B cell (primary cell): ENCODE measurements at regions not wholly inside any gene's neighbourhood (a gene's known extent, or its start where the extent isn't known, plus 50 kb on each side); places are given as distances from the start of the nearest gene placed in this dataset.

ENCODE experiments used
- ATAC-seq: fragments of 200-7000 bp; cut with Tn5 transposase; one replicate; pipeline ENCODE4 v1.10.0; 2021; ENCODE audit warnings: low read depth, mild to moderate bottlenecking, moderate number of reproducible peaks, moderate library complexity
- CTCF ChIA-PET: fragments of 350-600 bp; sonication (Branson Sonifier 250); formaldehyde crosslinking; loops from one replicate; lab custom pipeline; 2021; ENCODE audit warnings: antibody characterized with exemption, inconsistent platforms; lab: Charles Lee
- POLR2A ChIA-PET: fragments of 350-600 bp; sonication (Branson Sonifier 250); formaldehyde crosslinking; loops from one replicate; lab custom pipeline; 2021; ENCODE audit warnings: antibody characterized with exemption; lab: Charles Lee
- DNase-seq: peaks from one replicate; pipeline ENCODE4 v3.0.0; 2013
- H2AFZ ChIP-seq: 2 replicates; pipeline ENCODE4 v1.6.1; 2012; ENCODE audit warnings: mild to moderate bottlenecking, low read depth, low read length; ENCODE audit not compliant: insufficient read depth, poor library complexity, severe bottlenecking
- H3K27ac ChIP-seq, 2 donors: 1 replicate in 1 of 2; 2 replicates in 1 of 2; pipeline ENCODE4 v1.5.1; 2012 to 2013; ENCODE audit warnings: low read length in 2 of 2, mild to moderate bottlenecking in 2 of 2, moderate library complexity in 1 of 2
- H3K27me3 ChIP-seq, 4 experiments: fragments of 200-600 bp in 1 of 4; sonication (generic) in 1 of 4; replicated peaks in 1 of 4; 1 replicate in 2 of 4; 2 replicates in 2 of 4; pipeline versions ENCODE4 v1.6.1 to v1.7.0; 2013 to 2016; ENCODE audit warnings: low read length in 3 of 4, mild to moderate bottlenecking in 2 of 4, mixed read lengths in 1 of 4, moderate library complexity in 1 of 4; ENCODE audit not compliant: insufficient read depth in 4 of 4, control insufficient read depth in 3 of 4; ENCODE audit errors: control extremely low read depth in 1 of 4
- H3K36me3 ChIP-seq, 2 experiments: replicated peaks in 1 of 2; 1 replicate in 1 of 2; 2 replicates in 1 of 2; pipeline versions ENCODE4 v1.6.1 to v1.7.1; 2013; ENCODE audit warnings: low read length in 1 of 2; ENCODE audit not compliant: insufficient read depth in 2 of 2, control insufficient read depth in 1 of 2; ENCODE audit errors: control extremely low read depth in 1 of 2, extremely low read depth in 1 of 2
- H3K4me1 ChIP-seq, 2 donors: fragments of 200-600 bp in 1 of 2; sonication (generic) in 1 of 2; 1 replicate in 1 of 2; 2 replicates in 1 of 2; pipeline versions ENCODE4 v1.5.1 to v1.6.1; 2013 to 2017; ENCODE audit warnings: low read length in 2 of 2; ENCODE audit not compliant: control insufficient read depth in 2 of 2, insufficient read depth in 2 of 2
- H3K4me2 ChIP-seq: replicated peaks from 2 replicates; pipeline ENCODE3; 2012; ENCODE audit warnings: mild to moderate bottlenecking, low read depth, low read length; ENCODE audit not compliant: poor library complexity, severe bottlenecking
- H3K4me3 ChIP-seq, 5 experiments: fragments of 200-600 bp in 1 of 5; sonication (generic) in 1 of 5; 1 replicate in 3 of 5; 2 replicates in 2 of 5; pipeline versions ENCODE4 v1.5.1 to v1.7.0; 2011 to 2016; ENCODE audit warnings: low read length in 4 of 5, mild to moderate bottlenecking in 4 of 5, low read depth in 2 of 5, control low read depth in 1 of 5, moderate library complexity in 1 of 5; ENCODE audit not compliant: insufficient read depth in 1 of 5; ENCODE audit errors: control extremely low read depth in 1 of 5, extremely low read depth in 1 of 5
- H3K79me2 ChIP-seq: fragments of 200-600 bp; sonication (generic); one replicate; pipeline ENCODE4 v1.6.0; 2016; ENCODE audit warnings: low read length; ENCODE audit not compliant: control insufficient read depth, insufficient read depth
- H3K9ac ChIP-seq: fragments of 200-600 bp; sonication (generic); 2 replicates; pipeline ENCODE4 v1.6.1; 2017; ENCODE audit warnings: mild to moderate bottlenecking, low read length, moderate library complexity
- H3K9me3 ChIP-seq, 3 donors: one replicate each; pipeline versions ENCODE4 v1.6.1 to v1.7.1; 2013; ENCODE audit warnings: low read length in 2 of 3; ENCODE audit not compliant: control insufficient read depth in 2 of 3, insufficient read depth in 1 of 3; ENCODE audit errors: control extremely low read depth in 1 of 3
- H4K20me1 ChIP-seq: 2 replicates; pipeline ENCODE4 v1.6.0; 2012; ENCODE audit warnings: mild to moderate bottlenecking, low read length; ENCODE audit not compliant: insufficient read depth, control insufficient read depth, poor library complexity, severe bottlenecking
- H3K27ac Mint-ChIP-seq: one replicate; pipeline ENCODE4 v1.8.0; 2021; ENCODE audit warnings: mixed read lengths
- H3K27me3 Mint-ChIP-seq: one replicate; pipeline ENCODE4 v1.8.0; 2021; ENCODE audit warnings: mixed read lengths
- H3K4me1 Mint-ChIP-seq: one replicate; pipeline ENCODE4 v1.8.0; 2021; ENCODE audit warnings: mixed read lengths
- H3K4me3 Mint-ChIP-seq: one replicate; pipeline ENCODE4 v1.8.0; 2021; ENCODE audit warnings: mixed read lengths
- H3K9me3 Mint-ChIP-seq: one replicate; pipeline ENCODE4 v1.8.0; 2022; ENCODE audit warnings: mixed read lengths; ENCODE audit not compliant: insufficient read depth
- EZH2 ChIP-seq: IDR thresholded peaks from 2 replicates; pipeline ENCODE4 v1.6.1; 2012; ENCODE audit warnings: borderline replicate concordance, low read depth, mild to moderate bottlenecking, moderate library complexity, low read length; ENCODE audit not compliant: insufficient read depth, poor library complexity, severe bottlenecking
- WGBS: methylation state at CpG from one replicate; pipeline ENCODE4 v1.1.5; 2013; ENCODE audit warnings: missing lambda C conversion rate; ENCODE audit not compliant: insufficient coverage; 5-methylcytosine and 5-hydroxymethylcytosine counted together
- intact Hi-C: fragments of 100-400 bp; cut with micrococcal nuclease; formaldehyde crosslinking; loops from one replicate; pipeline ENCODE4 v1.10.0; 2022
- TF ChIP-seq, protein P1 (sequence below): fragments of 200-600 bp; IDR thresholded peaks from one replicate; pipeline ENCODE4 v1.8.0; 2022; ENCODE audit warnings: antibody characterized with exemption, mild to moderate bottlenecking

DNA sequence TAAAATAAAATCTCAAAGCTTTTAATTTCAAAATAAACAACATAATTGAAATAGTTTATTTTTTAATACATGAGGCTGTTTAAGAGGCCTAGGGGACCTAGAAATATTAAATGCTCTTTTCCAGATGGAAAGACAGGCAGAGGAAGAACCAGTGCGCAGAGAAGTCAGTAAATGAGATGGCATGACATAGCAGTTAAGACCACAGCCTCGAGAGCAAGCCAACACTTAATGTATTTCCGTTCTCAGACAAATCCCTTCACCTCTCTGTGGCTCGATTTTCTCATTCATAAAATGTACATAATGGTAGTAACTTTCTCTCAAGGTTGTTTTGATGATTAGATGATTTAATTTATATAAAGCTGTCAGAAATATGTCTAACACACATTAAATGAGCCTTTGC, 405.1 kb upstream of the CWC22 start:
- H3K9ac ChIP-seq = no peak overlapping the region
- no peak for DNase-seq
- no peaks in the 10 kb centered on the region for H3K36me3 ChIP-seq

GRCh38 chr2:180411661-180412060, 404.6 kb upstream of the CWC22 start:
- H3K27me3 Mint-ChIP-seq = peaks cover 7% of the 10 kb centered on the region
- ChIA-PET CTCF (no interaction called here), POLR2A (no interaction called here)
- H3K4me3 Mint-ChIP-seq = no peak overlapping the region
- Histone ChIP-seq H3K4me3 (no peak overlapping the region), H2AFZ (no peak overlapping the region), H3K79me2 (no peaks in the 10 kb centered on the region), H3K9ac (no peak overlapping the region), H3K27ac (no peak overlapping the region), H3K4me2 (no peak overlapping the region), H3K9me3 (no peaks in the 10 kb centered on the region), H3K36me3 (no peaks in the 10 kb centered on the region), H3K4me1 (no peaks in the 10 kb centered on the region), H3K27me3 (no peaks in the 10 kb centered on the region), H4K20me1 (no peaks in the 10 kb centered on the region)
- ATAC-seq (no peak), DNase-seq (no peak)
- no CpG with 5 or more reads among the region's 5 CpGs for WGBS
- TF ChIP-seq EZH2 = no peak
- TF ChIP-seq, protein P1, sequence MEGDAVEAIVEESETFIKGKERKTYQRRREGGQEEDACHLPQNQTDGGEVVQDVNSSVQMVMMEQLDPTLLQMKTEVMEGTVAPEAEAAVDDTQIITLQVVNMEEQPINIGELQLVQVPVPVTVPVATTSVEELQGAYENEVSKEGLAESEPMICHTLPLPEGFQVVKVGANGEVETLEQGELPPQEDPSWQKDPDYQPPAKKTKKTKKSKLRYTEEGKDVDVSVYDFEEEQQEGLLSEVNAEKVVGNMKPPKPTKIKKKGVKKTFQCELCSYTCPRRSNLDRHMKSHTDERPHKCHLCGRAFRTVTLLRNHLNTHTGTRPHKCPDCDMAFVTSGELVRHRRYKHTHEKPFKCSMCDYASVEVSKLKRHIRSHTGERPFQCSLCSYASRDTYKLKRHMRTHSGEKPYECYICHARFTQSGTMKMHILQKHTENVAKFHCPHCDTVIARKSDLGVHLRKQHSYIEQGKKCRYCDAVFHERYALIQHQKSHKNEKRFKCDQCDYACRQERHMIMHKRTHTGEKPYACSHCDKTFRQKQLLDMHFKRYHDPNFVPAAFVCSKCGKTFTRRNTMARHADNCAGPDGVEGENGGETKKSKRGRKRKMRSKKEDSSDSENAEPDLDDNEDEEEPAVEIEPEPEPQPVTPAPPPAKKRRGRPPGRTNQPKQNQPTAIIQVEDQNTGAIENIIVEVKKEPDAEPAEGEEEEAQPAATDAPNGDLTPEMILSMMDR = no peak
- intact Hi-C loops = no loop called here
- no peak overlapping the region for H3K27ac Mint-ChIP-seq
- no peaks in the 10 kb centered on the region for H3K4me1 Mint-ChIP-seq
- no peaks in the 10 kb centered on the region for H3K9me3 Mint-ChIP-seq

More for the DNA sequence above, 405.1 kb upstream of the CWC22 start:
- H3K4me3 Mint-ChIP-seq = no peak overlapping the region
- no peak for TF ChIP-seq EZH2
- TF ChIP-seq, protein P1 = no peak
- ChIA-PET POLR2A (no interaction called here), CTCF (no interaction called here)
- H3K9me3 Mint-ChIP-seq = no peaks in the 10 kb centered on the region
- no peaks in the 10 kb centered on the region for H3K4me1 Mint-ChIP-seq
- no peak overlapping the region for H3K27ac Mint-ChIP-seq
- no peak overlapping the region for H3K4me3 ChIP-seq
- H3K27ac ChIP-seq = no peak overlapping the region
- no peaks in the 10 kb centered on the region for H3K79me2 ChIP-seq
- H3K4me1 ChIP-seq = no peaks in the 10 kb centered on the region
- no peaks in the 10 kb centered on the region for H4K20me1 ChIP-seq
- H3K27me3 Mint-ChIP-seq = peaks cover 7% of the 10 kb centered on the region
- intact Hi-C loops = no loop called here
- no peak for ATAC-seq
- no peaks in the 10 kb centered on the region for H3K27me3 ChIP-seq
- H2AFZ ChIP-seq = no peak overlapping the region
- no peaks in the 10 kb centered on the region for H3K9me3 ChIP-seq
- H3K4me2 ChIP-seq = no peak overlapping the region
- WGBS = 80% methylated on average over 1 of the region's 4 CpGs
